ENCODE measurements at regions not wholly inside any gene's neighbourhood (a gene's known extent, or its start where the extent isn't known, plus 50 kb on each side); places are given as distances from the start of the nearest gene placed in this dataset.

DNA sequence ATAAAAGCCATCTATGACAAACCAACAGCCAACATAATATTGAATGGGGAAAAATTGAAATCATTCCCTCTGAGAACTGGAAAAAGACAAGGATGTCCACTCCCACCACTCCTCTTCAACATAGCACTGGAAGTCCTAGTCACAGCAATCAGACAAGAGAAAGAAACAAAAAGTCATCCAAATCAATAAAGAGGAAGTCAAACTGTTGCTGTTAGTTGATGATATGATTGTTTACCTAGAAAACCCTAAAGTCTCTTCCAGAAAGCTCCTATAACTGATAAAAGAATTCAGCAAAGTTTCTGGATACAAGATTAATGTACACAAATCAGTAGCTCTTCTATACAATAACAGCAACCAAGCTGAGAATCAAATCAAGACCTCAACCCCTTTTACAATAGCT is 285.1 kb upstream of the PHF14 start:
- TF ChIP-seq, protein P1, sequence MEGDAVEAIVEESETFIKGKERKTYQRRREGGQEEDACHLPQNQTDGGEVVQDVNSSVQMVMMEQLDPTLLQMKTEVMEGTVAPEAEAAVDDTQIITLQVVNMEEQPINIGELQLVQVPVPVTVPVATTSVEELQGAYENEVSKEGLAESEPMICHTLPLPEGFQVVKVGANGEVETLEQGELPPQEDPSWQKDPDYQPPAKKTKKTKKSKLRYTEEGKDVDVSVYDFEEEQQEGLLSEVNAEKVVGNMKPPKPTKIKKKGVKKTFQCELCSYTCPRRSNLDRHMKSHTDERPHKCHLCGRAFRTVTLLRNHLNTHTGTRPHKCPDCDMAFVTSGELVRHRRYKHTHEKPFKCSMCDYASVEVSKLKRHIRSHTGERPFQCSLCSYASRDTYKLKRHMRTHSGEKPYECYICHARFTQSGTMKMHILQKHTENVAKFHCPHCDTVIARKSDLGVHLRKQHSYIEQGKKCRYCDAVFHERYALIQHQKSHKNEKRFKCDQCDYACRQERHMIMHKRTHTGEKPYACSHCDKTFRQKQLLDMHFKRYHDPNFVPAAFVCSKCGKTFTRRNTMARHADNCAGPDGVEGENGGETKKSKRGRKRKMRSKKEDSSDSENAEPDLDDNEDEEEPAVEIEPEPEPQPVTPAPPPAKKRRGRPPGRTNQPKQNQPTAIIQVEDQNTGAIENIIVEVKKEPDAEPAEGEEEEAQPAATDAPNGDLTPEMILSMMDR (IDR thresholded peaks at IDR 0.05; ENCODE audit: low read depth, low read length): no peak
- TF ChIP-seq POLR2A (IDR thresholded peaks at IDR 0.05; ENCODE audit: extremely low read depth, insufficient read length): no peak

All from NB4 (cell line).